Heart right ventricle (tissue), 16 donors: ENCODE measurements at regions not wholly inside any gene's neighbourhood (a gene's known extent, or its start where the extent isn't known, plus 50 kb on each side); places are given as distances from the start of the nearest gene placed in this dataset.

Source experiments
- ATAC-seq, 8 donors: fragments of 200-7000 bp; cut with Tn5 transposase; one replicate each; pipeline ENCODE4 v1.9.1; 2020; ENCODE audit warnings: mild to moderate bottlenecking in 8 of 8, moderate library complexity in 8 of 8, moderate number of reproducible peaks in 1 of 8
- DNase-seq, 2 donors: peaks; one replicate each; pipeline ENCODE4 v3.0.0-alpha.2; 2020
- H3K27ac ChIP-seq, 10 donors: fragments of 200-600 bp; sonication (generic) in 2 of 10; one replicate each; pipeline versions ENCODE4 v1.5.0 to v1.8.0; 2020 to 2022; ENCODE audit warnings: mild to moderate bottlenecking in 3 of 10
- H3K27me3 ChIP-seq, 7 donors: fragments of 200-600 bp; one replicate each; pipeline ENCODE4 v1.8.0; 2021 to 2022; ENCODE audit warnings: mild to moderate bottlenecking in 2 of 7
- H3K36me3 ChIP-seq, 9 donors: fragments of 200-600 bp; sonication (generic) in 1 of 9; one replicate each; pipeline versions ENCODE4 v1.5.0 to v1.8.0; 2020 to 2022; ENCODE audit warnings: mild to moderate bottlenecking in 2 of 9
- H3K4me1 ChIP-seq, 9 donors: fragments of 200-600 bp; sonication (generic) in 1 of 9; one replicate each; pipeline versions ENCODE4 v1.5.0 to v1.8.0; 2020 to 2022; ENCODE audit warnings: mild to moderate bottlenecking in 4 of 9
- H3K4me3 ChIP-seq, 10 donors: fragments of 200-600 bp; sonication (generic) in 2 of 10; one replicate each; pipeline versions ENCODE4 v1.5.0 to v1.8.0; 2020 to 2022; ENCODE audit warnings: mild to moderate bottlenecking in 7 of 10, moderate library complexity in 2 of 10
- H3K9me3 ChIP-seq, 11 donors: fragments of 200-600 bp in 10 of 11; sonication (generic) in 2 of 11; one replicate each; pipeline versions ENCODE4 v1.5.0 to v1.8.0; 2013 to 2022; ENCODE audit warnings: mild to moderate bottlenecking in 2 of 11, control low read depth in 1 of 11, moderate library complexity in 1 of 11
- WGBS, 2 donors: extraction: QIAGEN DNeasy Blood & Tissue Kit; methylation state at CpG; one replicate each; pipeline ENCODE4 v1.1.7; 2013; ENCODE audit warnings: inconsistent platforms in 1 of 2; 5-methylcytosine and 5-hydroxymethylcytosine counted together
- intact Hi-C, 10 donors: fragments of 100-400 bp; cut with DNase I; formaldehyde crosslinking; loops; one replicate each; pipeline versions ENCODE4 v1.11.1 to v1.14.2; 2022
- TF ChIP-seq, protein P1 (sequence below), 9 donors: fragments of 200-600 bp; sonication (generic) in 2 of 9; IDR thresholded peaks; one replicate each; pipeline versions ENCODE4 v1.5.0 to v1.8.0; 2021 to 2022; ENCODE audit warnings: antibody characterized with exemption in 9 of 9, mild to moderate bottlenecking in 5 of 9, moderate library complexity in 1 of 9
- donor health status: Arrhythmogenic right ventricular cardiomyopathy.
- donor health status: ischemic (EF 13 %, LVEDD 7.1; RV severe dilation, severe dysfunction).
- donor health status: healthy with polysubstance abuse.
- donor health status: DM: no; HTN: yes; CAD: no.
- donor health status: DM: no; HTN: no; CAD: no.
- donor health status: ischemic (EF 25% LVEDD 6.9; RV normal size, moderate dysfunction).
- donor health status: ischemic (EF 25% LVEDD 5.7; RV mildly dilated, moderate dysfunction).
- donor health status: healthy.
- donor health status: DM: yes; HTN: yes; CAD: no.
- donor health status: Ischemic cardiomyopathy.
- donor health status: ischemic (EF 35%, LVEDD 5.7; RV mildly dilated, moderate dysfunction).
- donor health status: nonischemic (EF 11% LVEDD 7.7; RV severe dilation, severe dysfunction).
- donor health status: DM: yes; HTN: yes; CAD: no.
- donor health status: PGD.
- donor health status: ischemic (EF 29% LVEDD 5.4; RV normal size, mild dysfunction).
- donor health status: nonischemic (EF 23%, LVEDD 6.1; RV moderate dilation, normal function).

DNA sequence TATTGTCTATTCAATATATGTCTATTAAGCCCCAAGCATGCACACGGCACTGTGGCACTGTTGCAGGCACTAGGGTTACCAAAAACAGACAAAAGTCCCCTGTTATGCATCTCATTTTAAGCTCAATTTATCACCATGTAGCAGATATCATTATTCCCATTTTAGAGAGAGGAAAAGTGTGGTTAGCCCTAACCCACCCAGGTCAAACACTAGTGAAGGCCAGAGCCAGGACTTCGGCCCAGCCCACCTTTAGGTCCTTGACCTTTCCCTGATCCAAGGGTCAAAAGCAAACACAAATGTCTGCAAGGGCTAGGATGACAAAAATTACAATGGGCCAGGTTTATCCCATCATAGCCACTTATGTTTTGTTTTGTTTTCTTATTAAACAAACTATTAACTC, 130.3 kb upstream of the NUDT7 start:
- TF ChIP-seq, protein P1, sequence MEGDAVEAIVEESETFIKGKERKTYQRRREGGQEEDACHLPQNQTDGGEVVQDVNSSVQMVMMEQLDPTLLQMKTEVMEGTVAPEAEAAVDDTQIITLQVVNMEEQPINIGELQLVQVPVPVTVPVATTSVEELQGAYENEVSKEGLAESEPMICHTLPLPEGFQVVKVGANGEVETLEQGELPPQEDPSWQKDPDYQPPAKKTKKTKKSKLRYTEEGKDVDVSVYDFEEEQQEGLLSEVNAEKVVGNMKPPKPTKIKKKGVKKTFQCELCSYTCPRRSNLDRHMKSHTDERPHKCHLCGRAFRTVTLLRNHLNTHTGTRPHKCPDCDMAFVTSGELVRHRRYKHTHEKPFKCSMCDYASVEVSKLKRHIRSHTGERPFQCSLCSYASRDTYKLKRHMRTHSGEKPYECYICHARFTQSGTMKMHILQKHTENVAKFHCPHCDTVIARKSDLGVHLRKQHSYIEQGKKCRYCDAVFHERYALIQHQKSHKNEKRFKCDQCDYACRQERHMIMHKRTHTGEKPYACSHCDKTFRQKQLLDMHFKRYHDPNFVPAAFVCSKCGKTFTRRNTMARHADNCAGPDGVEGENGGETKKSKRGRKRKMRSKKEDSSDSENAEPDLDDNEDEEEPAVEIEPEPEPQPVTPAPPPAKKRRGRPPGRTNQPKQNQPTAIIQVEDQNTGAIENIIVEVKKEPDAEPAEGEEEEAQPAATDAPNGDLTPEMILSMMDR (IDR thresholded peaks at IDR 0.05) = no peak
- ATAC-seq (no peak), DNase-seq (no peak)
- H3K4me1 ChIP-seq = peaks cover 0 to 23% (median 0%) of the 10 kb centered on the region in 9 donors
- no peaks in the 10 kb centered on the region for H3K36me3 ChIP-seq
- peaks cover 0 to 12% (median 0%) of the 10 kb centered on the region in 7 donors for H3K27me3 ChIP-seq
- intact Hi-C loops = no loop called here
- H3K27ac ChIP-seq = peak overlapping the region in 2 of 10 donors; percentile 17 to 28
- peaks cover 0 to 3% (median 0%) of the 10 kb centered on the region in 11 donors for H3K9me3 ChIP-seq
- WGBS, 2 donors = 74 to 79% methylated on average over 2 of the region's 2 CpGs
- no peak overlapping the region for H3K4me3 ChIP-seq

DNA sequence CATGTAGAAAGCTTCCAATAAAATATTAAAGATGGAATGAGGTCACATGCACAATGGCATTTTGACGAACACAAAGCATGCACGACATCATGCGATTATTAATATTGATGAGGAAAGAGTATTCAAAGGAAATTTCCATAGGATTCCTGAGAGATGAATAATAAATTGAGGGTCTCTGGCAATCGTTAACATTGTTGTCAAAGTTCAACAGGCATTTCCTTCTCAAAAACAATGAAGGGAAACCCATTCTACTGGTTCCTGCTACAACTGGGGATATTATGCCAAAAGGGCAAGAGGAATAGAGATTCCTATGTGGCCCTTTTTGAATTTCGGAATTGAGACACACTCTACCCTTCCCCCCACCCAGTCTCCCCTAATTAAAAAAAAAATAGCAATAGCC, 128.3 kb upstream of the NUDT7 start:
- DNase-seq (no peak), ATAC-seq (peak in 1 of 8 donors; percentile 29)
- Histone ChIP-seq H3K27me3 (no peaks in the 10 kb centered on the region), H3K4me3 (no peak overlapping the region), H3K36me3 (no peaks in the 10 kb centered on the region), H3K9me3 (peaks cover 0 to 8% (median 0%) of the 10 kb centered on the region in 11 donors), H3K27ac (peak overlapping the region in 3 of 10 donors; percentile 19 to 61 (median 45)), H3K4me1 (peaks cover 0 to 23% (median 0%) of the 10 kb centered on the region in 9 donors)
- TF ChIP-seq, protein P1 (IDR thresholded peaks at IDR 0.05) = no peak
- intact Hi-C loops = no loop called here
- WGBS, 2 donors = 48 to 58% methylated on average over 5 of the region's 5 CpGs

DNA sequence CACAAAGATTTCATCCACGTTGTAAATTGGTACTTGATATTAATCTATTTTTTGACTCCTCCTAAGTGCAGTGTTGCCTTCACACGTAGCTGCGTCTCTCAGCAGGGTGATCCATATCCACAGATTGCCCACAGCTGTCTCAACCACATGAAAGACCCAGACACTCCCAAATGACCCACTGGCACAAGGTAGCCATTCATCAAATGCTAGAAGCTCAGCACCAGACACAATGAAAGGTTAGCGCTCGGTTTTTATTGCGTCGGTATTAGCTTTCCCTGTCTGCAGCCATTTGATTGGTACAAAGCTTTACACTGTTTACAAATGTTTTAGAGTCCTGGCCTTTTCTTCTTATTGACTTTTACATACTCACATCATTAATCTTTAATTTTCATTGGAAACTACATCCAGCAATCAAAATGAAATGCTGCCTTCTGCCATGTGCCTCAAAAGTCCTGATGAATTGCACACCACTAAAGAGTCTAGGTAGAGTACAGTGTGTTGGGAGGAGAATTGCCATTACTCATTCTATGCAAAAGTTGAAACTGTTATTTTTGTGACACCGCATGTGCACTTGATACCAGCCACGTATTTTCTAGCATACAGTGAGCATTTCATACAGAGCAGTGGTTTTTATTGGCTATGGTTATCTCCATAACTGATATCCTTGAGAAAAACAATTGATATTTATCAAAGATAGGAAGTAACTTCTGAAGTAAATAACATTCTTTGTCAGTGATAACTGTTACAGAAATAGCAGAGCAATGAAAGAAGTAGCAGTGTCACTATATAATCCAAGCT, 127.3 kb upstream of the NUDT7 start:
- Histone ChIP-seq H3K4me1 (peaks cover 0 to 23% (median 0%) of the 10 kb centered on the region in 9 donors), H3K27ac (peak overlapping the region in 3 of 10 donors; percentile 19 to 61 (median 45)), H3K9me3 (peaks cover 0 to 8% (median 0%) of the 10 kb centered on the region in 11 donors), H3K27me3 (no peaks in the 10 kb centered on the region), H3K4me3 (no peak overlapping the region), H3K36me3 (no peaks in the 10 kb centered on the region)
- ATAC-seq (no peak), DNase-seq (no peak)
- WGBS, 2 donors = 75 to 81% methylated on average over 9 of the region's 9 CpGs
- intact Hi-C loops = loop anchor here in 1 of 10 donors (5.0 kb wide), 1 partner anchor 67 kb away; no protein-coding TSS in a partner anchor
- TF ChIP-seq, protein P1 (IDR thresholded peaks at IDR 0.05) = no peak

DNA sequence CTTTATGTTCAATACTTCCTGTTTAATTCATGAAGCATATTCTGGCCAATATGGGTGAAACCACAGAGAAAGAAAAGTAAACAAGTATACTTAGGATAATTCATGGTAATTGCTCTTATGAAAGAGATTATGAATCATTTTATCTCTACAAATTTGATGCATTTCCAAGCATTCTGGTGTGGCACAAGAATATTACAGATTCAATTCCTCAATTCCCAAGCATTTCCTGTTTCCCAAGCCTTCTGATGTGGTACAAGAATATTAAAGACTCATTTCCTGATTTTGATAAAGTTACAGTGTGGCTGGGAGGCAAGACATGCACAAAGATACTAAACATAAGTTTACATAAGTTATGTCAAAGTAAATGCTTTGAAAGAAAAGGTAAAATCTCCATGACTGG, 126.1 kb upstream of the NUDT7 start:
- H3K4me1 ChIP-seq = peaks cover 0 to 23% (median 0%) of the 10 kb centered on the region in 9 donors
- H3K36me3 ChIP-seq = no peaks in the 10 kb centered on the region
- H3K9me3 ChIP-seq = peaks cover 0 to 19% (median 0%) of the 10 kb centered on the region in 11 donors
- TF ChIP-seq, protein P1 (IDR thresholded peaks at IDR 0.05) = no peak
- H3K4me3 ChIP-seq = no peak overlapping the region
- H3K27ac ChIP-seq = peak overlapping the region in 1 of 10 donors; percentile 22
- no peak for ATAC-seq
- intact Hi-C loops = loop anchor here in 1 of 10 donors (5.0 kb wide), 1 partner anchor 66 kb away; no protein-coding TSS in a partner anchor
- DNase-seq = no peak
- H3K27me3 ChIP-seq = no peaks in the 10 kb centered on the region
